Stomach (tissue), 4 donors: ENCODE measurements at regions not wholly inside any gene's neighbourhood (a gene's known extent, or its start where the extent isn't known, plus 50 kb on each side); places are given as distances from the start of the nearest gene placed in this dataset.

Experiments
- CTCF ChIP-seq, 7 experiments: fragments of 450-650 bp in 4 of 7; fragments of 200-600 bp in 3 of 7; sonication (generic) in 3 of 7; IDR thresholded peaks; one replicate each; pipeline ENCODE4 v1.5.1; 2016 to 2019; ENCODE audit warnings: antibody characterized with exemption in 7 of 7, control low read depth in 2 of 7, mild to moderate bottlenecking in 1 of 7
- EP300 ChIP-seq: sonication (generic); formaldehyde crosslinking; IDR thresholded peaks from one replicate; pipeline ENCODE4 v1.6.1; 2017; ENCODE audit warnings: antibody characterized with exemption
- POLR2A ChIP-seq, 4 donors: fragments of 450-650 bp; IDR thresholded peaks; one replicate each; pipeline ENCODE4 v1.6.1; 2016; ENCODE audit warnings: antibody characterized with exemption in 4 of 4, control low read depth in 2 of 4, mild to moderate bottlenecking in 1 of 4, moderate library complexity in 1 of 4
- POLR2AphosphoS5 ChIP-seq, 3 donors: sonication (generic); formaldehyde crosslinking; IDR thresholded peaks; one replicate each; pipeline ENCODE4 v1.6.1; 2016; ENCODE audit warnings: antibody characterized with exemption in 3 of 3

GRCh38 chr1:104761961-104762570, 1012.4 kb downstream of the AMY1C start:
- TF ChIP-seq POLR2AphosphoS5 (IDR thresholded peaks at IDR 0.05), result no peak
- no peak for TF ChIP-seq CTCF (IDR thresholded peaks at IDR 0.05)
- TF ChIP-seq POLR2A (IDR thresholded peaks at IDR 0.05), result no peak
- TF ChIP-seq EP300, result no peak
